GM12872 (cell line): ENCODE measurements at regions not wholly inside any gene's neighbourhood (a gene's known extent, or its start where the extent isn't known, plus 50 kb on each side); places are given as distances from the start of the nearest gene placed in this dataset.

Experiments
- CTCF ChIP-seq: IDR thresholded peaks from 3 replicates; pipeline ENCODE4 v1.5.1; 2011; ENCODE audit warnings: low read depth, mild to moderate bottlenecking, low read length, moderate library complexity; ENCODE audit not compliant: insufficient read depth

GRCh38 chr4:122047456-122048425 is 95.9 kb upstream of the TRPC3 start:
- no peak for TF ChIP-seq CTCF

- no peak for TF ChIP-seq CTCF
Measured at GRCh38 chr4:122046255-122046654, 94.4 kb upstream of the TRPC3 start.

GRCh38 chr4:122045533-122045932 is 93.7 kb upstream of the TRPC3 start:
- no peak for TF ChIP-seq CTCF

- TF ChIP-seq CTCF: no peak
Measured at GRCh38 chr4:122044501-122044900, 92.6 kb upstream of the TRPC3 start.

GRCh38 chr4:122041312-122041711 is 89.5 kb upstream of the TRPC3 start:
- TF ChIP-seq CTCF: no peak

GRCh38 chr4:122038896-122039295 is 87.0 kb upstream of the TRPC3 start:
- TF ChIP-seq CTCF: no peak

GRCh38 chr4:122034619-122035018 is 82.8 kb upstream of the TRPC3 start:
- TF ChIP-seq CTCF: no peak
